Right lobe of liver (tissue), 6 donors: ENCODE measurements at regions not wholly inside any gene's neighbourhood (a gene's known extent, or its start where the extent isn't known, plus 50 kb on each side); places are given as distances from the start of the nearest gene placed in this dataset.

ENCODE experiments used
- ATAC-seq, 4 donors: fragments of 200-7000 bp; cut with Tn5 transposase; one replicate each; pipeline ENCODE4 v1.9.1; 2020; ENCODE audit warnings: mild to moderate bottlenecking in 4 of 4, moderate library complexity in 4 of 4
- DNase-seq, 3 donors: peaks; one replicate each; pipeline ENCODE4 v3.0.0-alpha.2; 2020
- H3K27ac ChIP-seq, 3 donors: fragments of 200-600 bp; one replicate each; pipeline ENCODE4 v1.8.0; 2022
- H3K27me3 ChIP-seq, 2 donors: fragments of 200-600 bp; one replicate each; pipeline ENCODE4 v1.8.0; 2022
- H3K36me3 ChIP-seq, 4 donors: fragments of 200-600 bp; sonication (generic) in 1 of 4; one replicate each; pipeline versions ENCODE4 v1.5.1 to v1.8.0; 2017 to 2022; ENCODE audit warnings: control low read depth in 1 of 4
- H3K4me1 ChIP-seq, 4 donors: fragments of 200-600 bp; sonication (generic) in 1 of 4; one replicate each; pipeline versions ENCODE4 v1.5.1 to v1.8.0; 2017 to 2022; ENCODE audit warnings: control low read depth in 1 of 4
- H3K4me3 ChIP-seq, 3 donors: fragments of 200-600 bp; one replicate each; pipeline ENCODE4 v1.8.0; 2022
- H3K9me3 ChIP-seq, 4 donors: fragments of 200-600 bp; sonication (generic) in 1 of 4; one replicate each; pipeline versions ENCODE4 v1.5.1 to v1.8.0; 2017 to 2022; ENCODE audit warnings: control low read depth in 1 of 4
- CTCF ChIP-seq, 4 donors: fragments of 200-600 bp in 3 of 4; fragments of 450-650 bp in 1 of 4; IDR thresholded peaks; one replicate each; pipeline versions ENCODE4 v1.5.1 to v1.8.0; 2016 to 2022; ENCODE audit warnings: antibody characterized with exemption in 4 of 4, mild to moderate bottlenecking in 2 of 4
- POLR2A ChIP-seq: fragments of 450-650 bp; IDR thresholded peaks from one replicate; pipeline ENCODE4 v1.6.1; 2017; ENCODE audit warnings: antibody characterized with exemption, mild to moderate bottlenecking
- WGBS: methylation state at CpG from one replicate; pipeline ENCODE4 v1.1.6; 2018; ENCODE audit warnings: low coverage, low lambda C conversion rate; ENCODE audit not compliant: insufficient coverage; ENCODE audit errors: missing lambda C conversion rate; 5-methylcytosine and 5-hydroxymethylcytosine counted together
- intact Hi-C, 2 donors: fragments of 100-400 bp; cut with DNase I; formaldehyde crosslinking; loops; one replicate each; pipeline versions ENCODE4 v1.11.2 to v1.14.1; 2022
- donor health status: DM: no; HTN: yes; CAD: no.
- donor health status: DM: no; HTN: no; CAD: no.
- donor health status: DM: no; HTN: no; CAD: no.
- donor health status: DM: no; HTN: yes; CAD: no.
- donor health status: DM: no; HTN: yes; CAD: no.

GRCh38 chr6:150713487-150713886 is 113.8 kb downstream of the PLEKHG1 start:
- TF ChIP-seq CTCF (IDR thresholded peaks at IDR 0.05) (no peak), POLR2A (no peak)
- Histone ChIP-seq H3K36me3 (no peaks in the 10 kb centered on the region), H3K27me3 (no peaks in the 10 kb centered on the region), H3K27ac (no peak overlapping the region), H3K9me3 (no peaks in the 10 kb centered on the region), H3K4me1 (peaks cover 0 to 18% (median 4%) of the 10 kb centered on the region in 4 donors), H3K4me3 (no peak overlapping the region)
- ATAC-seq (no peak), DNase-seq (no peak)
- intact Hi-C loops: no loop called here
- 100% methylated on average over 1 of the region's 2 CpGs for WGBS

DNA sequence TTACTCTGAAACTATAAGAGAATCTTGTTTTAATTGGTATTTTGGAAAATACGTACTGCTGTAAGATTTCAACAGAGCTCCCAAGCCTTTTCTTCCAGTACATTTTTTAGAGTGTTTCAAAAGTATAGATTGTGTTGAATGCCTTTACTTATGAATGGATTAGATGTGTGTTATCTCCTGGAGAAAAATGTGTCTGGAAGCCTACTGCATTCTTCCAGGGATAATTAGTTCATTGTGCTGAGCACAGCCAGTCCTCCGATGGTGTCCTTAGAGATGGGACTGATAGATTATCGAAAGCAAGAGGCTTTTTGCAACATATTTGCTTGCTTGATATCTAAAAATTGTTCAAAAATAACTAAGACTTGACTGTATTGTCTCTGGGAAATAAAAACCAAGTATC is 114.2 kb downstream of the PLEKHG1 start:
- ATAC-seq (no peak), DNase-seq (no peak)
- 57% methylated on average over 3 of the region's 3 CpGs for WGBS
- Histone ChIP-seq H3K27me3 (no peaks in the 10 kb centered on the region), H3K4me1 (peaks cover 0 to 18% (median 4%) of the 10 kb centered on the region in 4 donors), H3K27ac (no peak overlapping the region), H3K9me3 (no peaks in the 10 kb centered on the region), H3K4me3 (no peak overlapping the region), H3K36me3 (no peaks in the 10 kb centered on the region)
- no peak for TF ChIP-seq POLR2A
- TF ChIP-seq CTCF (IDR thresholded peaks at IDR 0.05): no peak
- intact Hi-C loops: no loop called here

GRCh38 chr6:150715133-150715532 is 115.4 kb downstream of the PLEKHG1 start:
- no peaks in the 10 kb centered on the region for H3K9me3 ChIP-seq
- TF ChIP-seq POLR2A (no peak), CTCF (IDR thresholded peaks at IDR 0.05) (no peak)
- DNase-seq (no peak), ATAC-seq (no peak)
- no peak overlapping the region for H3K27ac ChIP-seq
- no peaks in the 10 kb centered on the region for H3K27me3 ChIP-seq
- no peak overlapping the region for H3K4me3 ChIP-seq
- intact Hi-C loops: no loop called here
- peaks cover 0 to 18% (median 4%) of the 10 kb centered on the region in 4 donors for H3K4me1 ChIP-seq
- no peaks in the 10 kb centered on the region for H3K36me3 ChIP-seq
- 98% methylated on average over 5 of the region's 7 CpGs for WGBS

- H3K36me3 ChIP-seq: no peaks in the 10 kb centered on the region
- DNase-seq (no peak), ATAC-seq (peak; percentile 26 to 84 (median 54))
- no peaks in the 10 kb centered on the region for H3K9me3 ChIP-seq
- intact Hi-C loops: no loop called here
- H3K27ac ChIP-seq: no peak overlapping the region
- WGBS: 65% methylated on average over 8 of the region's 8 CpGs
- peaks cover 0 to 9% (median 1%) of the 10 kb centered on the region in 4 donors for H3K4me1 ChIP-seq
- TF ChIP-seq POLR2A: no peak
- no peaks in the 10 kb centered on the region for H3K27me3 ChIP-seq
- no peak overlapping the region for H3K4me3 ChIP-seq
Measured at GRCh38 chr6:150717419-150717818, 117.7 kb downstream of the PLEKHG1 start.

GRCh38 chr6:150719099-150719766 is 119.5 kb downstream of the PLEKHG1 start:
- no peak overlapping the region for H3K4me3 ChIP-seq
- 82% methylated on average over 7 of the region's 7 CpGs for WGBS
- H3K27me3 ChIP-seq: no peaks in the 10 kb centered on the region
- intact Hi-C loops: no loop called here
- no peaks in the 10 kb centered on the region for H3K36me3 ChIP-seq
- H3K4me1 ChIP-seq: peaks cover 0 to 3% (median 0%) of the 10 kb centered on the region in 4 donors
- H3K9me3 ChIP-seq: no peaks in the 10 kb centered on the region
- H3K27ac ChIP-seq: no peak overlapping the region
- DNase-seq: no peak
- no peak for ATAC-seq
- TF ChIP-seq POLR2A (no peak), CTCF (IDR thresholded peaks at IDR 0.05) (no peak)
